Thyroid gland (tissue), 4 donors: ENCODE measurements at regions not wholly inside any gene's neighbourhood (a gene's known extent, or its start where the extent isn't known, plus 50 kb on each side); places are given as distances from the start of the nearest gene placed in this dataset.

Experiments used
- CTCF ChIP-seq, 6 experiments: fragments of 200-600 bp in 3 of 6; fragments of 450-650 bp in 3 of 6; sonication (generic) in 3 of 6; IDR thresholded peaks; one replicate each; pipeline ENCODE4 v1.5.1; 2016 to 2019; ENCODE audit warnings: antibody characterized with exemption in 6 of 6, mild to moderate bottlenecking in 2 of 6, inconsistent platforms in 1 of 6, moderate library complexity in 1 of 6
- POLR2A ChIP-seq, 2 donors: fragments of 450-650 bp; IDR thresholded peaks; one replicate each; pipeline ENCODE4 v1.6.1; 2017; ENCODE audit warnings: antibody characterized with exemption in 2 of 2, mild to moderate bottlenecking in 2 of 2, moderate library complexity in 1 of 2

DNA sequence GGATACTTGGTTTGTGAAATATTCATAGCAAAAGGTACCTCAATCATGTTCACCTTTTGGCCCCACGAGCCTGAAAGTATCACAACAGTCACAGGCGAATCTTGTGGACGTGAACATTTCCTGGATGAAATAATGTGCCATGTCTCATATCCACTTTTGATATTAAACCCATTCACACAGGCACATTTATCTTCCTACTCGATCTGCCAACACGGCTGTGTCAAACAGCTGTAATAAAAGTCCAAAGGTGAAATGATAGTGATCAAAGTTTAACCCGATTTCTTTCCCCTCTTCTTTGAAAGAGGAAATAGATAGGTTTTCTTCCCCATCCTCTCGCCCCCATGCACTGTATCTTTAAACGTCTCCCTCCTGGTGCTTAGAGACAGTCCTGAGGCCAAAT lies 191.2 kb upstream of the PROX1 start:
- TF ChIP-seq CTCF (IDR thresholded peaks at IDR 0.05) = no peak
- no peak for TF ChIP-seq POLR2A (IDR thresholded peaks at IDR 0.05)
